Neural cell (in vitro differentiated cells): ENCODE measurements at regions not wholly inside any gene's neighbourhood (a gene's known extent, or its start where the extent isn't known, plus 50 kb on each side); places are given as distances from the start of the nearest gene placed in this dataset.

Experiments
- EP300 ChIP-seq: fragments of 450-650 bp; conservative IDR thresholded peaks from 2 replicates; pipeline ENCODE4 v1.6.1; 2014; ENCODE audit warnings: antibody characterized with exemption, mild to moderate bottlenecking, moderate library complexity; ENCODE audit not compliant: poor library complexity, severe bottlenecking
- TF ChIP-seq, protein P1 (sequence below): fragments of 450-650 bp; IDR thresholded peaks from 2 replicates; pipeline ENCODE4 v1.5.1; 2014; ENCODE audit warnings: antibody characterized with exemption, mild to moderate bottlenecking, moderate library complexity; ENCODE audit not compliant: poor library complexity, severe bottlenecking

DNA sequence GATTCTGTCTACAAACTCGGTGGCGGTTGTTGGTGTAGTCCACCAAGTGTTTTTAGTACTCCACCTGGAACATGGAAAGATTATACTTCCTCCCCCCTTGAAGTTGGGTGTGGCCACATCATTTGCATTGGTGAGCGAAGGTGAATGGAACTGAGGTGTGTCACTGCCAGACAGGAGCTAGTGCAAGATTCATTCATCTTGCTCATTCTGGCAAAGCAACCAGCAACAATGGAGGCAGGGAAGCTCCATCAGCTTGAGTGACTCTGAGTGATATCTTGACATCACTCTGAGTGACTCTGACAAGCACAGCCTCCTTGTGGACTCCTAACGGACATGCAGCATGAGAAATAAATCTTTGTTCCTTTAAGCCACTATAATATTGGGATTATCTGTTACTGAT is 54.7 kb upstream of the SLC1A4 start:
- TF ChIP-seq, protein P1, sequence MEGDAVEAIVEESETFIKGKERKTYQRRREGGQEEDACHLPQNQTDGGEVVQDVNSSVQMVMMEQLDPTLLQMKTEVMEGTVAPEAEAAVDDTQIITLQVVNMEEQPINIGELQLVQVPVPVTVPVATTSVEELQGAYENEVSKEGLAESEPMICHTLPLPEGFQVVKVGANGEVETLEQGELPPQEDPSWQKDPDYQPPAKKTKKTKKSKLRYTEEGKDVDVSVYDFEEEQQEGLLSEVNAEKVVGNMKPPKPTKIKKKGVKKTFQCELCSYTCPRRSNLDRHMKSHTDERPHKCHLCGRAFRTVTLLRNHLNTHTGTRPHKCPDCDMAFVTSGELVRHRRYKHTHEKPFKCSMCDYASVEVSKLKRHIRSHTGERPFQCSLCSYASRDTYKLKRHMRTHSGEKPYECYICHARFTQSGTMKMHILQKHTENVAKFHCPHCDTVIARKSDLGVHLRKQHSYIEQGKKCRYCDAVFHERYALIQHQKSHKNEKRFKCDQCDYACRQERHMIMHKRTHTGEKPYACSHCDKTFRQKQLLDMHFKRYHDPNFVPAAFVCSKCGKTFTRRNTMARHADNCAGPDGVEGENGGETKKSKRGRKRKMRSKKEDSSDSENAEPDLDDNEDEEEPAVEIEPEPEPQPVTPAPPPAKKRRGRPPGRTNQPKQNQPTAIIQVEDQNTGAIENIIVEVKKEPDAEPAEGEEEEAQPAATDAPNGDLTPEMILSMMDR, result no peak
- TF ChIP-seq EP300, result peak; percentile 80
